Stomach (tissue), 4 donors: ENCODE measurements at regions not wholly inside any gene's neighbourhood (a gene's known extent, or its start where the extent isn't known, plus 50 kb on each side); places are given as distances from the start of the nearest gene placed in this dataset.
"Not testable (repeated sequence)": the region's sequence is repeated elsewhere in the genome, so short reads cannot be mapped to it uniquely, and the experiment has no call there.

Experiments
- CTCF ChIP-seq, 7 experiments: fragments of 450-650 bp in 4 of 7; fragments of 200-600 bp in 3 of 7; sonication (generic) in 3 of 7; IDR thresholded peaks; one replicate each; pipeline ENCODE4 v1.5.1; 2016 to 2019; ENCODE audit warnings: antibody characterized with exemption in 7 of 7, control low read depth in 2 of 7, mild to moderate bottlenecking in 1 of 7
- EP300 ChIP-seq: sonication (generic); formaldehyde crosslinking; IDR thresholded peaks from one replicate; pipeline ENCODE4 v1.6.1; 2017; ENCODE audit warnings: antibody characterized with exemption
- POLR2A ChIP-seq, 4 donors: fragments of 450-650 bp; IDR thresholded peaks; one replicate each; pipeline ENCODE4 v1.6.1; 2016; ENCODE audit warnings: antibody characterized with exemption in 4 of 4, control low read depth in 2 of 4, mild to moderate bottlenecking in 1 of 4, moderate library complexity in 1 of 4
- POLR2AphosphoS5 ChIP-seq, 3 donors: sonication (generic); formaldehyde crosslinking; IDR thresholded peaks; one replicate each; pipeline ENCODE4 v1.6.1; 2016; ENCODE audit warnings: antibody characterized with exemption in 3 of 3

GRCh38 chr1:182307486-182307885 lies 84.1 kb downstream of the GLUL start:
- TF ChIP-seq POLR2A (IDR thresholded peaks at IDR 0.05); CTCF (IDR thresholded peaks at IDR 0.05); POLR2AphosphoS5 (IDR thresholded peaks at IDR 0.05); EP300: not testable (repeated sequence)
